ENCODE measurements at regions not wholly inside any gene's neighbourhood (a gene's known extent, or its start where the extent isn't known, plus 50 kb on each side); places are given as distances from the start of the nearest gene placed in this dataset.

- no peak for TF ChIP-seq CTCF (IDR thresholded peaks at IDR 0.05)
- TF ChIP-seq POLR2A (IDR thresholded peaks at IDR 0.05), result no peak
- intact Hi-C loops (cut with DNase I), result no loop called here
- H3K36me3 ChIP-seq (replicated peaks in 1 of 2; ENCODE audit: insufficient read depth in 1 of 2, low read depth in 2 of 2), result no peaks in the 10 kb centered on the region
- H3K4me3 ChIP-seq, result no peak overlapping the region
- no peaks in the 10 kb centered on the region for H3K27me3 ChIP-seq
- no peaks in the 10 kb centered on the region for H3K9me3 ChIP-seq
- ATAC-seq (no peak), DNase-seq (no peak)
- H3K27ac ChIP-seq, result no peak overlapping the region
- WGBS, 2 donors, result 79 to 82% methylated on average over 2 of the region's 2 CpGs
- no peaks in the 10 kb centered on the region for H3K4me1 ChIP-seq
These were observed 307.3 kb upstream of the NREP start for GRCh38 chr5:112064271-112064701.

GRCh38 chr5:112063856-112064255, 306.9 kb upstream of the NREP start:
- intact Hi-C loops (cut with DNase I), result no loop called here
- Histone ChIP-seq H3K4me1 (no peaks in the 10 kb centered on the region), H3K27me3 (no peaks in the 10 kb centered on the region), H3K9me3 (no peaks in the 10 kb centered on the region), H3K4me3 (no peak overlapping the region), H3K27ac (no peak overlapping the region), H3K36me3 (replicated peaks in 1 of 2; ENCODE audit: insufficient read depth in 1 of 2, low read depth in 2 of 2) (no peaks in the 10 kb centered on the region)
- WGBS, 2 donors, result 85 to 92% methylated on average over 1 of the region's 1 CpG
- ATAC-seq, result no peak
- DNase-seq, result no peak
- TF ChIP-seq POLR2A (IDR thresholded peaks at IDR 0.05) (no peak), CTCF (IDR thresholded peaks at IDR 0.05) (no peak)

GRCh38 chr5:112063191-112063590, 306.2 kb upstream of the NREP start:
- Histone ChIP-seq H3K9me3 (no peaks in the 10 kb centered on the region), H3K27me3 (no peaks in the 10 kb centered on the region), H3K36me3 (replicated peaks in 1 of 2; ENCODE audit: insufficient read depth in 1 of 2, low read depth in 2 of 2) (no peaks in the 10 kb centered on the region), H3K4me1 (no peaks in the 10 kb centered on the region), H3K4me3 (no peak overlapping the region), H3K27ac (no peak overlapping the region)
- no peak for ATAC-seq
- no peak for TF ChIP-seq POLR2A (IDR thresholded peaks at IDR 0.05)
- no peak for TF ChIP-seq CTCF (IDR thresholded peaks at IDR 0.05)
- intact Hi-C loops (cut with DNase I), result no loop called here
- no peak for DNase-seq
- WGBS, 2 donors, result 74% methylated on average over 2 of the region's 2 CpGs

DNA sequence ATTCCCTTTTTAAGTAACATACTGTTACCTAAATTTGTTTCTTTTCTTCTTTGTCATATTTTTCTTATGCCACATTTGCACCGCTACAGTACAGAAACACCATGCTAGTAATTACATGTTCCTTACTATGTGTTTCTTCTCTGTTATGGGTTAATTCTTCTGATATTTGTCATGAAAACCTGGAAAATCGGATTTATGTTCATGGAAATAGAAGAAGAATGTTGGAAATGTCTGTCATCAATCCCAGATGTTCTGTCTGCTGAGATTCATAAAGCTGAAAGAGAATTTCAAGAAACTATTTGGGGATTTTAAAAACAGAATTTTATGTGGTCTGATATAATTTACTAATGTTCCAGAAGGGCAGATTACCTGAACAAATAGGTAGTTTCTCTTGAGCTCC, 305.2 kb upstream of the NREP start:
- ATAC-seq (no peak), DNase-seq (no peak)
- intact Hi-C loops (cut with DNase I), result no loop called here
- no peak for TF ChIP-seq CTCF (IDR thresholded peaks at IDR 0.05)
- TF ChIP-seq POLR2A (IDR thresholded peaks at IDR 0.05), result no peak
- no peaks in the 10 kb centered on the region for H3K27me3 ChIP-seq
- no peak overlapping the region for H3K27ac ChIP-seq
- no peaks in the 10 kb centered on the region for H3K4me1 ChIP-seq
- H3K36me3 ChIP-seq (replicated peaks in 1 of 2; ENCODE audit: insufficient read depth in 1 of 2, low read depth in 2 of 2), result no peaks in the 10 kb centered on the region
- H3K4me3 ChIP-seq, result no peak overlapping the region
- WGBS, 2 donors, result 70 to 72% methylated on average over 2 of the region's 2 CpGs
- no peaks in the 10 kb centered on the region for H3K9me3 ChIP-seq

GRCh38 chr5:112061666-112062065, 304.7 kb upstream of the NREP start:
- Histone ChIP-seq H3K27ac (no peak overlapping the region), H3K27me3 (no peaks in the 10 kb centered on the region), H3K36me3 (replicated peaks in 1 of 2; ENCODE audit: insufficient read depth in 1 of 2, low read depth in 2 of 2) (no peaks in the 10 kb centered on the region), H3K9me3 (no peaks in the 10 kb centered on the region), H3K4me1 (no peaks in the 10 kb centered on the region), H3K4me3 (no peak overlapping the region)
- 9 to 14% methylated on average over 1 of the region's 1 CpG for WGBS, 2 donors
- TF ChIP-seq POLR2A (IDR thresholded peaks at IDR 0.05) (no peak), CTCF (IDR thresholded peaks at IDR 0.05) (no peak)
- intact Hi-C loops (cut with DNase I), result no loop called here
- ATAC-seq (no peak), DNase-seq (no peak)
